ENCODE measurements at regions not wholly inside any gene's neighbourhood (a gene's known extent, or its start where the extent isn't known, plus 50 kb on each side); places are given as distances from the start of the nearest gene placed in this dataset.

- WGBS, result 95% methylated on average over 1 of the region's 1 CpG
- Histone ChIP-seq H3K4me1 (ENCODE audit: control insufficient read depth in 4 of 4, insufficient read depth in 4 of 4, low read length in 3 of 4) (peaks cover 0 to 6% (median 1%) of the 10 kb centered on the region in 4 donors), H3K4me3 (ENCODE audit: low read depth in 1 of 3, low read length in 3 of 3) (no peak overlapping the region), H3K9me3 (ENCODE audit: control insufficient read depth in 4 of 4, low read length in 3 of 4) (no peaks in the 10 kb centered on the region), H3K27ac (ENCODE audit: low read depth in 1 of 2, low read length in 2 of 2) (no peak overlapping the region), H3K27me3 (ENCODE audit: control insufficient read depth in 4 of 4, insufficient read depth in 4 of 4, low read length in 3 of 4) (no peaks in the 10 kb centered on the region), H3K36me3 (ENCODE audit: control insufficient read depth in 4 of 4, insufficient read depth in 3 of 4, low read depth in 1 of 4, low read length in 3 of 4) (no peaks in the 10 kb centered on the region), H3K9ac (ENCODE audit: low read depth in 1 of 2, low read length in 2 of 2) (no peak overlapping the region)
- no peak for TF ChIP-seq RAD21 (IDR thresholded peaks at IDR 0.05)
- no peak for TF ChIP-seq TAF1 (conservative IDR thresholded peaks at IDR 0.05)
- TF ChIP-seq ATF3 (IDR thresholded peaks at IDR 0.05), result no peak
- no peak for TF ChIP-seq SP1 (IDR thresholded peaks at IDR 0.05)
- no peak for TF ChIP-seq JUND (IDR thresholded peaks at IDR 0.05)
- TF ChIP-seq EGR1 (IDR thresholded peaks at IDR 0.05; ENCODE audit: low read depth in 2 of 2), result no peak
- no peak for TF ChIP-seq MAX (IDR thresholded peaks at IDR 0.05)
- no peak for TF ChIP-seq ZBTB33 (IDR thresholded peaks at IDR 0.05)
- TF ChIP-seq NR2F2 (IDR thresholded peaks at IDR 0.05), result no peak
- no peak for TF ChIP-seq FOXA1 (IDR thresholded peaks at IDR 0.05)
- DNase-seq (ENCODE audit: low spot score), result no peak
Observed at GRCh38 chr15:57796146-57796545, 89.6 kb downstream of the POLR2M start.

- Histone ChIP-seq H3K27ac (ENCODE audit: low read depth in 1 of 2, low read length in 2 of 2) (no peak overlapping the region), H3K9ac (ENCODE audit: low read depth in 1 of 2, low read length in 2 of 2) (no peak overlapping the region), H3K4me3 (ENCODE audit: low read depth in 1 of 3, low read length in 3 of 3) (no peak overlapping the region), H3K4me1 (ENCODE audit: control insufficient read depth in 4 of 4, insufficient read depth in 4 of 4, low read length in 3 of 4) (peaks cover 0 to 6% (median 1%) of the 10 kb centered on the region in 4 donors), H3K27me3 (ENCODE audit: control insufficient read depth in 4 of 4, insufficient read depth in 4 of 4, low read length in 3 of 4) (no peaks in the 10 kb centered on the region), H3K36me3 (ENCODE audit: control insufficient read depth in 4 of 4, insufficient read depth in 3 of 4, low read depth in 1 of 4, low read length in 3 of 4) (no peaks in the 10 kb centered on the region), H3K9me3 (ENCODE audit: control insufficient read depth in 4 of 4, low read length in 3 of 4) (no peaks in the 10 kb centered on the region)
- 74% methylated on average over 3 of the region's 3 CpGs for WGBS
- no peak for TF ChIP-seq SP1 (IDR thresholded peaks at IDR 0.05)
- no peak for TF ChIP-seq HNF4G (IDR thresholded peaks at IDR 0.05)
- no peak for TF ChIP-seq EGR1 (IDR thresholded peaks at IDR 0.05; ENCODE audit: low read depth in 2 of 2)
- no peak for TF ChIP-seq FOXA1 (IDR thresholded peaks at IDR 0.05)
- no peak for TF ChIP-seq CTCF (IDR thresholded peaks at IDR 0.05; ENCODE audit: low read depth, low read length, missing input control)
- TF ChIP-seq RAD21 (IDR thresholded peaks at IDR 0.05), result no peak
- TF ChIP-seq JUND (IDR thresholded peaks at IDR 0.05), result no peak
- TF ChIP-seq TAF1 (conservative IDR thresholded peaks at IDR 0.05), result no peak
- no peak for TF ChIP-seq MAX (IDR thresholded peaks at IDR 0.05)
- DNase-seq (ENCODE audit: low spot score), result no peak
Observed at GRCh38 chr15:57797110-57797509, 90.6 kb downstream of the POLR2M start.

- Histone ChIP-seq H3K4me3 (ENCODE audit: low read depth in 1 of 3, low read length in 3 of 3) (no peak overlapping the region), H3K9me3 (ENCODE audit: control insufficient read depth in 4 of 4, low read length in 3 of 4) (no peaks in the 10 kb centered on the region), H3K27me3 (ENCODE audit: control insufficient read depth in 4 of 4, insufficient read depth in 4 of 4, low read length in 3 of 4) (no peaks in the 10 kb centered on the region), H3K36me3 (ENCODE audit: control insufficient read depth in 4 of 4, insufficient read depth in 3 of 4, low read depth in 1 of 4, low read length in 3 of 4) (no peaks in the 10 kb centered on the region), H3K9ac (ENCODE audit: low read depth in 1 of 2, low read length in 2 of 2) (no peak overlapping the region), H3K27ac (ENCODE audit: low read depth in 1 of 2, low read length in 2 of 2) (no peak overlapping the region), H3K4me1 (ENCODE audit: control insufficient read depth in 4 of 4, insufficient read depth in 4 of 4, low read length in 3 of 4) (peaks cover 0 to 6% (median 1%) of the 10 kb centered on the region in 4 donors)
- DNase-seq (ENCODE audit: low spot score), result no peak
- 75% methylated on average over 7 of the region's 7 CpGs for WGBS
- TF ChIP-seq MAX (IDR thresholded peaks at IDR 0.05), result no peak
- no peak for TF ChIP-seq GABPA (IDR thresholded peaks at IDR 0.05 in 1 of 2, conservative IDR thresholded peaks at IDR 0.05 in 1 of 2)
- TF ChIP-seq EGR1 (IDR thresholded peaks at IDR 0.05; ENCODE audit: low read depth in 2 of 2), result no peak
- no peak for TF ChIP-seq JUND (IDR thresholded peaks at IDR 0.05)
- TF ChIP-seq RAD21 (IDR thresholded peaks at IDR 0.05), result no peak
- TF ChIP-seq CTCF (IDR thresholded peaks at IDR 0.05; ENCODE audit: low read depth, low read length, missing input control), result no peak
- TF ChIP-seq NR2F2 (IDR thresholded peaks at IDR 0.05), result peak; percentile 48
Observed at GRCh38 chr15:57797568-57798267, 91.2 kb downstream of the POLR2M start.

All from liver (tissue), 8 donors.